DMS 273 treated with DMSO at 0.1 percent for 48 hours (cell line): ENCODE measurements at regions not wholly inside any gene's neighbourhood (a gene's known extent, or its start where the extent isn't known, plus 50 kb on each side); places are given as distances from the start of the nearest gene placed in this dataset.

Experiments
- DNase-seq: peaks from one replicate; lab custom pipeline; 2025; lab: John Stamatoyannopoulos, UW

DNA sequence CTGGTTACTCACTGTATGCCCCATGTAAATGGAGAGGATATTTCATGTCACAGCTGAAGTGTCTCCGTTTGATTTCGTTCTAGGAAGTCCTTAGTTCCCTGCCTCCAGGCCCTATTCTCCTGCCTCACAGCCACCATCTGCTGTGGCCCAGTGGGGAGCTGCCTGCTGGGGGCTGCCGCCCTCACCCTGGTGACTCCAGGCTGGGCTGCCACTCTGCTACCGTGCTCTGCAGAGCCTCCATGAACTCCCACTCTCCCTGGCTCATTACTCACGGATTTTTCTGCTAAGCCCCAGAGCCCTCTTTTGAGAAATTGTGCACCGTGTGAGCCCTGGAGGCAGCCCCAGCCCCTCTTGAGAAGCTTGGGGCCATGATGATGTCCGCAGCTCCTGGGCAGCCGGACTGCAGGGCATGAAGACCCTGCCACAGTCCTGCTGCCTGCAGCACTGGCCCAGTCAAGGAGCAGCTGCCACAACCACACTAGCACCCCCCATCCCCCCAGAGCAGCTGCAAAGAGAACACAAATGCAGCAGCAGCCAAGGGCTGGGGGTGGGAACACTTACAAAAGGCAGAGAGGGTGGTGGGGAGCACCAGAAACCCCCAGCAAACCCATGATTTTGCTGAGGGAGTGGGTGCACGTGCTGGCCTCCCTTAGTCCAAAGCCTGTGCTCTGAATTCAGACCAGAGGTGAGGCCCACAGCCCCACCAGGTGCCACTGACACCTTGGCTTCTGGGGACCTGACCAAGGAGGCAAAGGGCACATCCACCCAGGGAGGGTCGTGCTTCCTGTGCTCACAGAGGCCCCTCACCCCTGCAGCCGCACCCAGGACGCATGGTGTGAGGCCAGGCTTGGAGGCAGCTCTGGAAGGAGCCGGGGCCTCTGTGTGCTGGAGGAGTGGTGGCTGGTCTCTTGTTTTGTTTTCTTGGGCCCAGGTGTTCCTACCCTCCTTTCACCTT lies 270.2 kb upstream of the RAB6C start:
- DNase-seq: peak; percentile 20

DNA sequence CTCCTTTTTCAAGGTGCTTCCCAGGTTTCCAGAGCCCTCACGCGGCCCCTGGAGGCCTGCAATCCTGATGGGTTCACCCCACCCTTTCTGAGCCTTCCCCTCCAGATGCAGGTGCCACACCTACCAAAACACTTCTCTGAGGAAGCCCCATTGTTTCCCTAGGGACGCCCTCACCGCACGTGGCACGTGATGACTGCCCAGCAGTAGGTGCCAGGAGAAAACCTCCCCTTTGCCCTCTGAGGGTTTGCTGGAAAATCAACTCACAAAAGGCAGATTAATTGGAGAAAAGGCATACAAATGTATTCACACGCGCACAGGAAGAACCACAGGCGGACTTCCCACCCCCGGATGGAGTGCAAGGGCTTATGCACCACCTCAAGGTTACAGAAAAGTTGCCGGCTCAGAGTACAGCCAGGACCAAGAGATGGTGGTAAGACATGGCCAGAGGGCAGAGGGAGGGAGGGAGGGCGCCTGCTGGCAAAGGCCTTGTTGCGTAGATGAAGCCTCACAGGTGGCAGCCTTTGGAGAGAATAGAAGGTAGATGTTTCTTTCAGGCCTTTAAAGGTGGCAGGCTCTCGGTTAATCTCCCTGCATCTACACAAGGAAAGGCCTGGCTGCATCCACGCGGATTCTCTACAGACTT lies 269.4 kb upstream of the RAB6C start:
- no peak for DNase-seq

DNA sequence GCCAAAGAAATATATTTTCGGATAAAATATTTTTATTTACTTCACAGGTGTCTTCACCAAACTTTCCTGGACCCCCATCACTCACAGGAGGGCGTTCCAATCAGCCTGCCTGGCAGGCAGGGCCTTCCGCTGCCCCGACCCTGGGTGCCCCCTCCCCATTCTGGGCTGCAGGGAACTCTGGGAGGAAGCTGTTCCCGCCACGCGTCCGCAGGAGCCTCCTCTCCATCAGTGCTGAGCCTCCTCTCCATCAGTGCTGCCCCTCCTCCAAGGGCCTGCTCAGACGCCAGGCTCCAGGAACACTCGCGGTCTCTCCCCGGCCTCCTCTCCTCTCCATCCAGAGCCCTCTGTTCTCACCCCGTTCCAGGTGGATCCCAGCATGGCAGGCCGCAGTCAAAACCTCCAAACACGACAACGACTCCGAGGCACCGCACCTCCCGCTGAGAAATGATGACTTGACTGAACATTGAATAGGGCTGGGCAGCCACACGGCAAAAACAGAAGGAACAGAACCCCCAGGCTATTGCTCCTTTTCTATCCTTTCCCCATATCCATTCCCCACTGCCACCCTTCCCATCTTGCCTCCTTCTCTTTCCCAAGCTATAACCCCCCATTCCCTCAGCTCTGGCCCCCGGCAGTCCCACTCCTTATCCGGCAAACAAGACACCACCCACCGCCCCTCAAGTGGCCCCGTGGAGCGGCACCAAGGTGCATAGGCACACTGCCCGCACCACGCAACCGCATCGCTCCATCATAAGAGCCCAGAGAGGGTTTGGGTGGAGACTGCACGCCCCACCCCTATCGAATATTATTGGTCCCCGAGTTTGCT lies 268.6 kb upstream of the RAB6C start:
- no peak for DNase-seq

GRCh38 chr2:129711816-129712675 lies 267.4 kb upstream of the RAB6C start:
- DNase-seq: no peak

- no peak for DNase-seq
These were observed 266.8 kb upstream of the RAB6C start for GRCh38 chr2:129712676-129712985.

DNA sequence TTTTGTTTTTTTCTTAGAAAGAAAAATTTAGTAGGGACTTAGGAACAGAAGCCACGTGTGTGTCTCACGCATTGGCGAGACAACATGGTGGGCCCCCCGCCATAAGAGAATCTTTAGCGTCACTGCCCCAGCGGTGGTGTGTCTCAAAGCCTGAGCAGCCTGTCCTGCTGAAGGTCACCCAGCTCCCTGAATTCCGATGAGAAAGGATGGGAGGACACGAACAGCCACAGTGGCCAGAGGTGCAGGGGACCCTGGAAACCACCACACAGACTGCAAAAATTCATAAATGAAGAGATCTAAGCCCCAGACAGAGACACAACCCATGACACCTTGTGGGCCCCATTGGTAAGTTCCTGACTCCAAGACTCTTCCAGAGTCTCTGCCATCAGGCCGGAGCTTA lies 266.1 kb upstream of the RAB6C start:
- DNase-seq: no peak

DNA sequence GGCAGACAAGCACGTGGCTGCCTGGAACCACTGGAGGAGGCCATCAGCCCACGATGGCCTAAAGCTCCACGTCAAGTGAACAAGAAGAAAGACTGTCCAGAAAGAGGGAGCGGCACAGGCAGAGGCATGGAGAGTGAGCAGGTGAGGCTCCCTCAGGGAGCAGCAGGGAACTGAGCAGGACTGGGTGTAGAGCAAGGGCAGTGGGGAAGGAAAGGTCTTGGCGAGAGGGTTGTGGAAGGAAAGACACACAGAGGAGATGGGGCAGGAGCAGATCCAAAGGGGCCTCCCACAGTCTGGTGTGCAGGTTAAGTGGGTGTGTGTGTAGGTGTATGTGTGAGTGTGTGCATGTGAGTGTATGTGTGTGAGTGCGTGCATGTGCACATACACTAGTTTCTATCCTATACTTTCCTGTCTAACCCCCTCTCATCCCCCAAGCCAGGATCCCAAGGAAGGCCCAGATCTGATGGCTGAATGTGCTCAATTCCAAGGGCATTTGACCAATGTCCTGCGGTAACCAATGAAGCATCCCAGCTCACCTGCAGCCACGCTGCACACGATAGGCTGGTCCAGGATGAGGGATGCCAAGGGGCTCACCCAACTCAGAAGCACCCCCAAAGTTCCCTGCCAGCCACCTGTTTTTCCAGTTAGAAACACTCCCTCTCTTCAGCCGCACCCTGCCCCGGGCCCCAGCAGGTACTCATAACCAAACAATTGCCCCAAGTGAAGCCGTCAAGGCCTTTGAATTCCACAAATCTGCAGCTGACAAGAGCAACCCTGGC lies 262.5 kb upstream of the RAB6C start:
- no peak for DNase-seq

- no peak for DNase-seq
These were observed 261.8 kb upstream of the RAB6C start for GRCh38 chr2:129717560-129718130.

GRCh38 chr2:129719335-129719734 lies 260.1 kb upstream of the RAB6C start:
- no peak for DNase-seq

DNA sequence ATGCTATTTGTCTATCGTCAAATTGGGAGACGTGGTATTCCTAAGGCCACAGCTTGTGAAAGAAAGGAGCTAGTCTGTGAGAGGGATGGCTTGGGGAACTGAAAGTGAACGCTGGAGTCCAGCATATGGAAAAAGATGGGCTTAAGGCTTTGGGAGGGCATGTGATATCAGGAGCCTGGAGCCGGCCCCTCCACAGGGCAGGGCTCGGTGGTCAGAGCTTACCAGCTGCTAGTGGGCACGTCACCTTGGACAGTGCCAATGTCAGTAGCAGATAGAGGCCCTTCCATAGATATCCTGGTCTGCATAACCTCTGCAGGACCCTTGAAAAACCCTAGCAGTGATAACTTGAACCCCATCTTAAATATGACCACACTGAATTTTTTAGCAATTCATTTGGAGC lies 259.1 kb upstream of the RAB6C start:
- no peak for DNase-seq

GRCh38 chr2:129720761-129721160 lies 258.7 kb upstream of the RAB6C start:
- no peak for DNase-seq

GRCh38 chr2:129721236-129721635 lies 258.2 kb upstream of the RAB6C start:
- DNase-seq: no peak

- DNase-seq: no peak
These were observed 257.6 kb upstream of the RAB6C start for GRCh38 chr2:129721846-129722245.

- no peak for DNase-seq
These were observed 257.0 kb upstream of the RAB6C start for GRCh38 chr2:129722306-129723019.

DNA sequence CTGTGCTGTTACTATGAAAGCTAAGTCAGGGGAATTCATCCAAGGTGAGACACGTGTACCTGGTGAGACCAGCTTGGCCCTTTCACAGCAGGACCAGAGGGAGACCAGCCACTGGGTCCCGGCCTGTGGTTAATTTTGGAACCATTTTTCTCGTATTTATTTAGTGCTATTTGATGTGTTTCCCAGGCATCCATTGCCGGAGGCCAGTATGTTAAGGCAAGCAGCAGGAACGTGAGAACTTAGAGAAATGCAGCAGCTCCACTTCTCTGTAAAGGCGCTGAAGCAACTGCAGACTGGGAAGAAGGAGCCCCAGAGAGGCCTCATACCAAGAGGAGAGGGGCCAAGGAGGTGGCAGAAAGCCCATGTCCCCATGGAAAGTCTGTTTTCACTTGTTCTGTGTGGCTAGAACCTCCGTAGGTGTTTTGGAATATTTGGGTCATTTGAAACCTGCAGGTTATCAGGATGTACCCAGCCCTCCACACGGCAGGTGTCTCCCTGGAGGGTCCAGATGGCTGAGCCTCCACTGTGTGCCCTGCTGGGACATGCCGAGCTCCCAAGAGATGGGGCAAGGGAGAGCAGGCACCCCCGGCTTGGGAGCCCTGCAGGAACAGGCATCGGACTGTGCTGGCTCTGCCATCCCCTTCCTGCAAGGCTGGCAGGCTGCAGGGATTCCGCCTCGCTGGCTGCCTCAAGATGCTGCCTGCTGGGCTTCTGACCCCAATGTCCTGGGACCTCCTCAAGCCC lies 256.0 kb upstream of the RAB6C start:
- DNase-seq: no peak

DNA sequence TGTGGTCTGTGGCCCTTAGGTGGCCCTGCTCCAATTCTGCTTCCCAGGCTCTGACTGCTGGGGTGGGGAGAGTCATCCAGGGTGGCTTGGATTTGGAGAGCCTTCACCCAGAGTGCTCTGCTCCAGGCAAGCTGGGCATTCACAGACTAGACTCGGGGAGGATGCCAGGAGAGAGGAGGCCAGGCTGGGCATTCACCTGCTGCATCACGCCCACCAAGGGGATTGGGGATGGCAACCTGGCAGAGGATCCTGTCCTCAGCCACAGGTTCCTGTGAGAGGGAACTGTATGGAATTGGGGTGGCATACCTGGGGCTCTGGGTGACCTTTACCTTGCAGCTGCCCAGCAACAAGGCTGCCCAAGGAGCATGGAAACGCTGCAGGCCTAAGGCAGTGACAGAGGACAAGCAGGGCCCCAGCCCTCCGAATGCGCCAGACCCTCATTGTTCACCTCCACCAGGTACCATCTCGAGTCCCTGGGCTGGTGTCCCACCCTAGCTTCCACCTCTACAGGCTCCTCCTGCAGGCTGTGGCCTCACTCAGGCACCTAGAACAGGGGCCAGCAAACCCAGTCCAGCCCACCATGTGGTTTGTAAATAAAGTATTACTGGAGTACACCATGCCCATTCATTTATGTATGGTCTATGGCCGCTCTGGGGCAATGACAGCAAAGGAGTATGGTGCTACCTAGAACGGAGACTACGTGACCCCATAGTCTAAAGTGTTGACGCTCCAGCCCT lies 255.3 kb upstream of the RAB6C start:
- DNase-seq: no peak

DNA sequence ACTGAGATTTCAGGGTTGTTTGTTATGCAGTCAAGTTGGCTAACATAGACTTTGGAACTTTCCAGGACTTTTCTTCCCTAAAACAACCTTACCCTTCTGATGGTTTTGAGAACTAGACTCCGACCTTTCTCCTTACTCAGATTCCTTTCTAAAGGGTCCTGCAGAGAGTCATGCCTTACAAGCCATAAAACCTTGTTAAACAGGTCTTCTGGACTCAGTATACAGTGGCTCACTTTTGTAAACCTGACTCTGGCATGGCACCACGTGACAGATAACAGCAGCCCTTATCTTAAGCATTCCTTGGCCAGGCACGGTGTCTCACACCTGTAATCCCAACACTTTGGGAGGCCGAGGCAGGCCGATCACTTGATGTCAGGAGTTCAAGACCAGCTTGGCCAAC lies 253.2 kb upstream of the RAB6C start:
- DNase-seq: no peak

- DNase-seq: no peak
These were observed 252.2 kb upstream of the RAB6C start for GRCh38 chr2:129727286-129727685.
